Stomach (tissue), 8 donors: ENCODE measurements at regions not wholly inside any gene's neighbourhood (a gene's known extent, or its start where the extent isn't known, plus 50 kb on each side); places are given as distances from the start of the nearest gene placed in this dataset.

Experiments
- DNase-seq, 2 donors: peaks; one replicate each; pipeline versions ENCODE4 v3.0.0 to v3.0.0-alpha.2; 2013 to 2019
- H3K27ac ChIP-seq, 5 donors: fragments of 200-600 bp in 4 of 5; sonication (generic) in 4 of 5; one replicate each; pipeline ENCODE4 v1.5.1; 2013 to 2019; ENCODE audit warnings: mild to moderate bottlenecking in 1 of 5, moderate library complexity in 1 of 5
- H3K27me3 ChIP-seq, 3 donors: fragments of 200-600 bp; sonication (generic); one replicate each; pipeline ENCODE4 v1.5.1; 2017 to 2019; ENCODE audit warnings: mixed run types in 1 of 3
- H3K36me3 ChIP-seq, 4 donors: fragments of 200-600 bp; sonication (generic); 1 replicate in 3 of 4; 2 replicates in 1 of 4; pipeline ENCODE4 v1.5.1; 2016 to 2019
- H3K4me1 ChIP-seq, 4 donors: fragments of 200-600 bp; sonication (generic); one replicate each; pipeline ENCODE4 v1.5.1; 2016 to 2019
- H3K4me3 ChIP-seq, 4 donors: fragments of 200-600 bp; sonication (generic) in 3 of 4; one replicate each; pipeline ENCODE4 v1.5.1; 2016 to 2019; ENCODE audit warnings: mild to moderate bottlenecking in 1 of 4
- H3K9me3 ChIP-seq, 4 donors: fragments of 200-600 bp; sonication (generic); one replicate each; pipeline ENCODE4 v1.5.1; 2016 to 2019
- CTCF ChIP-seq, 7 experiments: fragments of 450-650 bp in 4 of 7; fragments of 200-600 bp in 3 of 7; sonication (generic) in 3 of 7; IDR thresholded peaks; one replicate each; pipeline ENCODE4 v1.5.1; 2016 to 2019; ENCODE audit warnings: antibody characterized with exemption in 7 of 7, control low read depth in 2 of 7, mild to moderate bottlenecking in 1 of 7
- EP300 ChIP-seq: sonication (generic); formaldehyde crosslinking; IDR thresholded peaks from one replicate; pipeline ENCODE4 v1.6.1; 2017; ENCODE audit warnings: antibody characterized with exemption
- POLR2A ChIP-seq, 4 donors: fragments of 450-650 bp; IDR thresholded peaks; one replicate each; pipeline ENCODE4 v1.6.1; 2016; ENCODE audit warnings: antibody characterized with exemption in 4 of 4, control low read depth in 2 of 4, mild to moderate bottlenecking in 1 of 4, moderate library complexity in 1 of 4
- POLR2AphosphoS5 ChIP-seq, 3 donors: sonication (generic); formaldehyde crosslinking; IDR thresholded peaks; one replicate each; pipeline ENCODE4 v1.6.1; 2016; ENCODE audit warnings: antibody characterized with exemption in 3 of 3
- WGBS, 5 donors: extraction: QIAGEN DNeasy Blood & Tissue Kit in 3 of 5; methylation state at CpG; one replicate each; pipeline versions ENCODE4 v1.1.5 to v1.1.7; 2013 to 2018; 5-methylcytosine and 5-hydroxymethylcytosine counted together
- intact Hi-C: fragments of 100-400 bp; cut with DNase I; formaldehyde crosslinking; loops from one replicate; pipeline ENCODE4 v1.15.1; 2023; ENCODE audit warnings: low total_unique reads
- donor health status: healthy with polysubstance abuse.
- donor health status: Bipolar disorder and iron deficiency.
- donor health status: healthy.

GRCh38 chr12:78519422-78519821, 345.2 kb upstream of the SYT1 start:
- no peak for DNase-seq

GRCh38 chr12:78530100-78530765, 334.3 kb upstream of the SYT1 start:
- Histone ChIP-seq H3K9me3 (no peaks in the 10 kb centered on the region), H3K4me3 (no peak overlapping the region), H3K27ac (no peak overlapping the region), H3K4me1 (no peaks in the 10 kb centered on the region), H3K27me3 (no peaks in the 10 kb centered on the region), H3K36me3 (no peaks in the 10 kb centered on the region)
- WGBS, 5 donors = 46 to 69% (median 57%) methylated on average over 4 of the region's 4 CpGs
- intact Hi-C loops = no loop called here
- DNase-seq = no peak
- TF ChIP-seq CTCF (IDR thresholded peaks at IDR 0.05) (no peak), EP300 (no peak), POLR2A (IDR thresholded peaks at IDR 0.05) (no peak)

More at GRCh38 chr12:78519422-78519821, 345.2 kb upstream of the SYT1 start:
- Histone ChIP-seq H3K4me1 (no peaks in the 10 kb centered on the region), H3K4me3 (no peak overlapping the region), H3K27me3 (no peaks in the 10 kb centered on the region), H3K27ac (no peak overlapping the region), H3K36me3 (no peaks in the 10 kb centered on the region), H3K9me3 (peaks cover 0 to 13% (median 6%) of the 10 kb centered on the region in 4 donors)
- 72 to 90% (median 85%) methylated on average over 4 of the region's 4 CpGs for WGBS, 5 donors
- intact Hi-C loops = no loop called here
- TF ChIP-seq POLR2AphosphoS5 (IDR thresholded peaks at IDR 0.05) (no peak), EP300 (no peak), CTCF (IDR thresholded peaks at IDR 0.05) (no peak), POLR2A (IDR thresholded peaks at IDR 0.05) (no peak)

- Histone ChIP-seq H3K36me3 (no peaks in the 10 kb centered on the region), H3K4me3 (no peak overlapping the region), H3K27ac (no peak overlapping the region), H3K4me1 (no peaks in the 10 kb centered on the region), H3K9me3 (no peaks in the 10 kb centered on the region), H3K27me3 (no peaks in the 10 kb centered on the region)
- no peak for DNase-seq
- TF ChIP-seq POLR2A (IDR thresholded peaks at IDR 0.05) (no peak), CTCF (IDR thresholded peaks at IDR 0.05) (no peak)
- intact Hi-C loops = no loop called here
- WGBS, 5 donors = 43 to 59% (median 48%) methylated on average over 2 of the region's 2 CpGs
Measured at GRCh38 chr12:78531831-78532458, 332.6 kb upstream of the SYT1 start.

GRCh38 chr12:78534311-78534710, 330.3 kb upstream of the SYT1 start:
- H3K4me3 ChIP-seq = no peak overlapping the region
- intact Hi-C loops = no loop called here
- 44 to 64% (median 47%) methylated on average over 1 of the region's 1 CpG for WGBS, 5 donors

More at GRCh38 chr12:78534311-78534710, 330.3 kb upstream of the SYT1 start:
- H3K9me3 ChIP-seq = no peaks in the 10 kb centered on the region
- no peaks in the 10 kb centered on the region for H3K4me1 ChIP-seq
- H3K27ac ChIP-seq = no peak overlapping the region
- H3K36me3 ChIP-seq = no peaks in the 10 kb centered on the region
- TF ChIP-seq CTCF (IDR thresholded peaks at IDR 0.05) (no peak), POLR2AphosphoS5 (IDR thresholded peaks at IDR 0.05) (no peak), EP300 (no peak), POLR2A (IDR thresholded peaks at IDR 0.05) (no peak)
- no peaks in the 10 kb centered on the region for H3K27me3 ChIP-seq
- no peak for DNase-seq
